ENCODE measurements at regions not wholly inside any gene's neighbourhood (a gene's known extent, or its start where the extent isn't known, plus 50 kb on each side); places are given as distances from the start of the nearest gene placed in this dataset.

GRCh38 chrX:30965767-30966166 is 76.7 kb upstream of the TAB3 start:
- TF ChIP-seq POLR2A (IDR thresholded peaks at IDR 0.05; ENCODE audit: low read depth, low read length) (no peak), CHD1 (IDR thresholded peaks at IDR 0.05; ENCODE audit: low read depth, low read length) (no peak), MAZ (IDR thresholded peaks at IDR 0.05; ENCODE audit: borderline replicate concordance, low read depth, low read length) (no peak), ELK1 (IDR thresholded peaks at IDR 0.05; ENCODE audit: borderline replicate concordance, low read depth, low read length) (no peak), USF2 (IDR thresholded peaks at IDR 0.05; ENCODE audit: low read depth, low read length) (no peak)
- H4K91ac ChIP-seq (ENCODE audit: insufficient read depth, low read depth, low read length): no peak overlapping the region
- POLR2A ChIA-PET (ENCODE audit: unreplicated experiment): no interaction called here
- no peak overlapping the region for H3K4ac ChIP-seq (ENCODE audit: low read depth, low read length)
- no peak overlapping the region for H2BK5ac ChIP-seq (ENCODE audit: low read depth, low read length, poor library complexity, severe bottlenecking)
- H3K36me3 ChIP-seq (ENCODE audit: control insufficient read depth, insufficient read depth, low read length): no peaks in the 10 kb centered on the region
- H3K27ac ChIP-seq (ENCODE audit: insufficient read depth, low read length): no peak overlapping the region
- BruUV-seq (replicated peaks): no TSS peak
- no peak overlapping the region for H3K14ac ChIP-seq (replicated peaks; ENCODE audit: low read depth, low read length)
- H2AFZ ChIP-seq (replicated peaks; ENCODE audit: low read length, poor library complexity): no peak overlapping the region
- no peak overlapping the region for H3K4me2 ChIP-seq (ENCODE audit: low read depth, low read length)
- no peak overlapping the region for H4K8ac ChIP-seq (ENCODE audit: low read depth in 2 of 2, low read length in 2 of 2)
- H2AK9ac ChIP-seq (replicated peaks; ENCODE audit: low read depth, low read length, poor library complexity): no peak overlapping the region
- H3K9ac ChIP-seq (ENCODE audit: low read depth, low read length): no peak overlapping the region
- CTCF ChIA-PET: no interaction called here
- H2BK120ac ChIP-seq (ENCODE audit: low read depth, low read length): no peak overlapping the region
- H3K23ac ChIP-seq (ENCODE audit: low read depth, low read length): no peak overlapping the region
- no peaks in the 10 kb centered on the region for H3K9me1 ChIP-seq (ENCODE audit: insufficient read depth, low read length)
- H3K9me3 ChIP-seq (ENCODE audit: control insufficient read depth, insufficient read depth, low read length): no peaks in the 10 kb centered on the region
- no peak overlapping the region for H2AK5ac ChIP-seq (ENCODE audit: low read depth, low read length)
- no CpG with 5 or more reads among the region's 5 CpGs for WGBS, 2 experiments (ENCODE audit: extremely low coverage in 2 of 2, insufficient read length in 1 of 2)
- H3K4me3 ChIP-seq (ENCODE audit: insufficient read depth, low read depth, low read length): no peak overlapping the region
- no peak overlapping the region for H3K56ac ChIP-seq (ENCODE audit: extremely low read depth, insufficient read depth, low read length)
- ATAC-seq (ENCODE audit: low read depth) (no peak), DNase-seq (no peak)
- no peaks in the 10 kb centered on the region for H3K79me1 ChIP-seq (ENCODE audit: low read depth in 1 of 2, low read length in 2 of 2)
- H4K5ac ChIP-seq (ENCODE audit: low read depth, low read length): no peak overlapping the region
- no peak overlapping the region for H3K18ac ChIP-seq (ENCODE audit: low read depth, low read length)
- H2BK15ac ChIP-seq (ENCODE audit: low read depth, low read length): no peak overlapping the region
- in situ Hi-C loops (cut with MboI; ENCODE audit: low sequenced_read_pairs) (no loop called here), dilution Hi-C loops (cut with HindIII; ENCODE audit: low sequenced_read_pairs, unreplicated experiment) (no loop called here), intact Hi-C loops (cut with micrococcal nuclease) (no loop called here)
- no peaks in the 10 kb centered on the region for H3K27me3 ChIP-seq (ENCODE audit: control insufficient read depth, insufficient read depth, low read length)
- no peak overlapping the region for H2BK20ac ChIP-seq (ENCODE audit: low read depth, low read length)
- no peaks in the 10 kb centered on the region for H4K20me1 ChIP-seq (ENCODE audit: insufficient read depth, low read length)
- H3K4me1 ChIP-seq (ENCODE audit: control insufficient read depth, insufficient read depth, low read length): no peaks in the 10 kb centered on the region

Measured in IMR-90 (cell line).